ENCODE measurements at regions not wholly inside any gene's neighbourhood (a gene's known extent, or its start where the extent isn't known, plus 50 kb on each side); places are given as distances from the start of the nearest gene placed in this dataset.
"Not testable (repeated sequence)": the region's sequence is repeated elsewhere in the genome, so short reads cannot be mapped to it uniquely, and the experiment has no call there.

- no peak for DNase-seq
These were observed 262.2 kb downstream of the KLF5 start for GRCh38 chr13:73321043-73321442.

- no peak for DNase-seq
These were observed 258.3 kb downstream of the KLF5 start for GRCh38 chr13:73317140-73317539.

- DNase-seq = no peak
These were observed 251.6 kb downstream of the KLF5 start for GRCh38 chr13:73310366-73310765.

- DNase-seq = no peak
These were observed 248.7 kb downstream of the KLF5 start for GRCh38 chr13:73307481-73307880.

- DNase-seq = no peak
These were observed 247.9 kb downstream of the KLF5 start for GRCh38 chr13:73306688-73307087.

- no peak for DNase-seq
These were observed 245.6 kb downstream of the KLF5 start for GRCh38 chr13:73304442-73304841.

GRCh38 chr13:73303851-73304250, 245.0 kb downstream of the KLF5 start:
- DNase-seq = no peak

GRCh38 chr13:73301622-73302021, 242.8 kb downstream of the KLF5 start:
- not testable (repeated sequence) for DNase-seq

GRCh38 chr13:73300718-73301425, 242.1 kb downstream of the KLF5 start:
- DNase-seq = no peak

- no peak for DNase-seq
These were observed 241.0 kb downstream of the KLF5 start for GRCh38 chr13:73299787-73300186.

GRCh38 chr13:73293913-73294523, 235.2 kb downstream of the KLF5 start:
- DNase-seq = no peak

GRCh38 chr13:73292127-73292526, 233.3 kb downstream of the KLF5 start:
- no peak for DNase-seq

GRCh38 chr13:73290844-73291243, 232.0 kb downstream of the KLF5 start:
- DNase-seq = no peak

- DNase-seq = no peak
These were observed 229.8 kb downstream of the KLF5 start for GRCh38 chr13:73288596-73288995.

GRCh38 chr13:73287831-73288230, 229.0 kb downstream of the KLF5 start:
- DNase-seq = no peak

- DNase-seq = no peak
These were observed 228.3 kb downstream of the KLF5 start for GRCh38 chr13:73286942-73287620.

GRCh38 chr13:73286177-73286576, 227.4 kb downstream of the KLF5 start:
- no peak for DNase-seq

GRCh38 chr13:73284081-73284874, 225.5 kb downstream of the KLF5 start:
- no peak for DNase-seq

- DNase-seq = no peak
These were observed 224.8 kb downstream of the KLF5 start for GRCh38 chr13:73283636-73284035.

- DNase-seq = no peak
These were observed 222.9 kb downstream of the KLF5 start for GRCh38 chr13:73281746-73282145.

GRCh38 chr13:73278186-73278585, 219.4 kb downstream of the KLF5 start:
- DNase-seq = no peak

GRCh38 chr13:73275163-73275562, 216.4 kb downstream of the KLF5 start:
- no peak for DNase-seq

- no peak for DNase-seq
These were observed 215.3 kb downstream of the KLF5 start for GRCh38 chr13:73274147-73274546.
